GM23338 (cell line): ENCODE measurements at regions not wholly inside any gene's neighbourhood (a gene's known extent, or its start where the extent isn't known, plus 50 kb on each side); places are given as distances from the start of the nearest gene placed in this dataset.

Source experiments
- ATAC-seq: fragments of 200-7000 bp; cut with Tn5 transposase; 3 replicates; pipeline ENCODE4 v1.9.1; 2020
- DNase-seq: peaks from one replicate; pipeline ENCODE4 v3.0.0-alpha.2; 2015; ENCODE audit warnings: low spot score
- H2AFZ ChIP-seq: fragments of 200-600 bp; sonication (generic); 2 replicates; pipeline ENCODE4 v1.8.0; 2016; ENCODE audit warnings: antibody characterized with exemption, mild to moderate bottlenecking, moderate library complexity
- H3F3A ChIP-seq: fragments of 200-600 bp; sonication (generic); replicated peaks from 2 replicates; pipeline ENCODE4 v1.8.0; 2017; ENCODE audit warnings: antibody characterized with exemption, mixed run types, low read depth
- H3K27ac ChIP-seq: fragments of 200-600 bp; sonication (generic); 2 replicates; pipeline ENCODE4 v1.6.1; 2016; ENCODE audit warnings: low read depth
- H3K27me3 ChIP-seq: fragments of 200-600 bp; sonication (generic); 2 replicates; pipeline ENCODE4 v1.8.0; 2016; ENCODE audit warnings: mild to moderate bottlenecking, mixed run types, moderate library complexity; ENCODE audit not compliant: insufficient read depth
- H3K36me3 ChIP-seq: fragments of 200-600 bp; sonication (generic); 2 replicates; pipeline ENCODE4 v1.8.0; 2016; ENCODE audit warnings: mild to moderate bottlenecking; ENCODE audit not compliant: insufficient read depth
- H3K4me1 ChIP-seq: fragments of 200-600 bp; sonication (generic); 2 replicates; pipeline ENCODE4 v1.8.0; 2016; ENCODE audit warnings: mild to moderate bottlenecking, moderate library complexity; ENCODE audit not compliant: insufficient read depth
- H3K4me2 ChIP-seq: fragments of 200-600 bp; sonication (generic); 2 replicates; pipeline ENCODE4 v1.7.1; 2017; ENCODE audit warnings: mixed run types
- H3K4me3 ChIP-seq: fragments of 200-600 bp; sonication (generic); 2 replicates; pipeline ENCODE4 v1.6.1; 2016; ENCODE audit warnings: mixed run types
- H3K79me2 ChIP-seq: fragments of 200-600 bp; sonication (generic); replicated peaks from 2 replicates; pipeline ENCODE4 v1.8.0; 2017; ENCODE audit warnings: mild to moderate bottlenecking; ENCODE audit not compliant: insufficient read depth
- H3K9me2 ChIP-seq: fragments of 200-600 bp; sonication (generic); 2 replicates; pipeline ENCODE4 v1.8.0; 2017; ENCODE audit not compliant: insufficient read depth
- H4K20me1 ChIP-seq: fragments of 200-600 bp; sonication (generic); replicated peaks from 2 replicates; pipeline ENCODE4 v1.8.0; 2017; ENCODE audit warnings: mild to moderate bottlenecking; ENCODE audit not compliant: insufficient read depth
- H3K27ac Mint-ChIP-seq: 2 replicates; pipeline ENCODE4 v1.8.0; 2020; ENCODE audit warnings: inconsistent platforms, mild to moderate bottlenecking, moderate library complexity, mixed read lengths
- H3K27me3 Mint-ChIP-seq: 3 replicates; pipeline ENCODE4 v1.8.0; 2022; ENCODE audit warnings: low read depth, mild to moderate bottlenecking, moderate library complexity, mixed read lengths, inconsistent platforms; ENCODE audit not compliant: insufficient read depth, poor library complexity
- H3K36me3 Mint-ChIP-seq: 3 replicates; pipeline ENCODE4 v1.8.0; 2021; ENCODE audit warnings: low read depth, mild to moderate bottlenecking, inconsistent platforms, moderate library complexity, mixed read lengths
- H3K4me1 Mint-ChIP-seq: 3 replicates; pipeline ENCODE4 v1.8.0; 2020; ENCODE audit warnings: mild to moderate bottlenecking, inconsistent platforms, mixed read lengths
- H3K4me3 Mint-ChIP-seq: 3 replicates; pipeline ENCODE4 v1.8.0; 2021; ENCODE audit warnings: moderate library complexity, mild to moderate bottlenecking, inconsistent platforms, mixed read lengths
- H3K9me3 Mint-ChIP-seq: 3 replicates; pipeline ENCODE4 v1.8.0; 2020; ENCODE audit warnings: moderate library complexity, mild to moderate bottlenecking, inconsistent platforms, mixed read lengths
- CREB1 ChIP-seq: fragments of 250-450 bp; sonication (Bioruptor Pico); IDR thresholded peaks from 2 replicates; pipeline ENCODE4 v1.5.0; 2020; ENCODE audit warnings: low read depth, mild to moderate bottlenecking, moderate library complexity
- EZH2phosphoT487 ChIP-seq: fragments of 200-600 bp; sonication (generic); IDR thresholded peaks from one replicate; pipeline ENCODE4 v1.8.1; 2018; ENCODE audit warnings: antibody characterized with exemption; ENCODE audit not compliant: unreplicated experiment
- JUNB ChIP-seq: IDR thresholded peaks from one replicate; pipeline ENCODE4 v1.6.1; 2016; ENCODE audit warnings: antibody characterized with exemption; ENCODE audit not compliant: unreplicated experiment
- NANOG ChIP-seq: IDR thresholded peaks from 2 replicates; pipeline ENCODE4 v1.6.1; 2016; ENCODE audit warnings: antibody characterized with exemption, borderline replicate concordance
- TF ChIP-seq, protein P1 (sequence below): IDR thresholded peaks from one replicate; pipeline ENCODE4 v1.6.1; 2018; ENCODE audit warnings: antibody characterized with exemption; ENCODE audit not compliant: unreplicated experiment
- TF ChIP-seq, protein P2 (sequence below), 2 experiments: fragments of 200-600 bp in 1 of 2; sonication (generic) in 1 of 2; conservative IDR thresholded peaks; 2 replicates each; pipeline versions ENCODE4 v1.5.1 to v1.6.1; 2016 to 2017; ENCODE audit warnings: antibody characterized with exemption in 2 of 2, low read depth in 2 of 2, mild to moderate bottlenecking in 2 of 2, moderate library complexity in 1 of 2

DNA sequence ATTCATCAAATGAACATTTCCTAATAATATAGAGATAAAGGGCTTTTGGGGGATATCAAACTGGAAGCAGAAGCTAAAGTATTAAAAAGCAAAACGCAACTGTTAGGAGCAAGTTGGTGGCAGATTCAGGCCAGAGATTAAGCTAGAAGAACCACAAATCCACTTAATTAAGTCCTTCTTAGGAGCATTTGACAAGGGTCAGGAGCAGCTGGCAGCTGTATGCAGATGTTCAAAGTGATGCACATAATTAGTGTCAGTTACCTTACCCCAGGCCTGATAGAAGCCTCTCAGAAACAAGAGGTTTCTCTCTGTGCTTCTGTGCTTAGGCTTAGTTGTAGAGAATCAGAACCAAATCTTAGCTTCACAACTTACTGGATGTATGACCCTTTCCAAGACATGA, 546.5 kb upstream of the ANO5 start:
- H3K4me2 ChIP-seq, result no peak overlapping the region
- H3K27ac Mint-ChIP-seq, result no peak overlapping the region
- no peaks in the 10 kb centered on the region for H3K27me3 ChIP-seq
- H3K4me1 ChIP-seq, result no peaks in the 10 kb centered on the region
- no peak for TF ChIP-seq NANOG
- TF ChIP-seq EZH2phosphoT487, result no peak
- TF ChIP-seq JUNB, result no peak
- TF ChIP-seq CREB1 (CRISPR knock-in tag), result no peak
- TF ChIP-seq, protein P1, sequence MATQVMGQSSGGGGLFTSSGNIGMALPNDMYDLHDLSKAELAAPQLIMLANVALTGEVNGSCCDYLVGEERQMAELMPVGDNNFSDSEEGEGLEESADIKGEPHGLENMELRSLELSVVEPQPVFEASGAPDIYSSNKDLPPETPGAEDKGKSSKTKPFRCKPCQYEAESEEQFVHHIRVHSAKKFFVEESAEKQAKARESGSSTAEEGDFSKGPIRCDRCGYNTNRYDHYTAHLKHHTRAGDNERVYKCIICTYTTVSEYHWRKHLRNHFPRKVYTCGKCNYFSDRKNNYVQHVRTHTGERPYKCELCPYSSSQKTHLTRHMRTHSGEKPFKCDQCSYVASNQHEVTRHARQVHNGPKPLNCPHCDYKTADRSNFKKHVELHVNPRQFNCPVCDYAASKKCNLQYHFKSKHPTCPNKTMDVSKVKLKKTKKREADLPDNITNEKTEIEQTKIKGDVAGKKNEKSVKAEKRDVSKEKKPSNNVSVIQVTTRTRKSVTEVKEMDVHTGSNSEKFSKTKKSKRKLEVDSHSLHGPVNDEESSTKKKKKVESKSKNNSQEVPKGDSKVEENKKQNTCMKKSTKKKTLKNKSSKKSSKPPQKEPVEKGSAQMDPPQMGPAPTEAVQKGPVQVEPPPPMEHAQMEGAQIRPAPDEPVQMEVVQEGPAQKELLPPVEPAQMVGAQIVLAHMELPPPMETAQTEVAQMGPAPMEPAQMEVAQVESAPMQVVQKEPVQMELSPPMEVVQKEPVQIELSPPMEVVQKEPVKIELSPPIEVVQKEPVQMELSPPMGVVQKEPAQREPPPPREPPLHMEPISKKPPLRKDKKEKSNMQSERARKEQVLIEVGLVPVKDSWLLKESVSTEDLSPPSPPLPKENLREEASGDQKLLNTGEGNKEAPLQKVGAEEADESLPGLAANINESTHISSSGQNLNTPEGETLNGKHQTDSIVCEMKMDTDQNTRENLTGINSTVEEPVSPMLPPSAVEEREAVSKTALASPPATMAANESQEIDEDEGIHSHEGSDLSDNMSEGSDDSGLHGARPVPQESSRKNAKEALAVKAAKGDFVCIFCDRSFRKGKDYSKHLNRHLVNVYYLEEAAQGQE, result no peak
- H3K9me3 Mint-ChIP-seq, result no peaks in the 10 kb centered on the region
- H3K27me3 Mint-ChIP-seq, result peaks cover 2% of the 10 kb centered on the region
- ATAC-seq (no peak), DNase-seq (no peak)
- H2AFZ ChIP-seq, result no peak overlapping the region
- H3K27ac ChIP-seq, result no peak overlapping the region
- no peaks in the 10 kb centered on the region for H4K20me1 ChIP-seq
- H3K79me2 ChIP-seq, result no peaks in the 10 kb centered on the region
- no peaks in the 10 kb centered on the region for H3K4me1 Mint-ChIP-seq
- no peaks in the 10 kb centered on the region for H3K36me3 Mint-ChIP-seq
- no peaks in the 10 kb centered on the region for H3K36me3 ChIP-seq
- peaks cover 2% of the 10 kb centered on the region for H3K9me2 ChIP-seq
- H3K4me3 ChIP-seq, result no peak overlapping the region
- H3F3A ChIP-seq, result no peaks in the 10 kb centered on the region
- H3K4me3 Mint-ChIP-seq, result no peak overlapping the region

DNA sequence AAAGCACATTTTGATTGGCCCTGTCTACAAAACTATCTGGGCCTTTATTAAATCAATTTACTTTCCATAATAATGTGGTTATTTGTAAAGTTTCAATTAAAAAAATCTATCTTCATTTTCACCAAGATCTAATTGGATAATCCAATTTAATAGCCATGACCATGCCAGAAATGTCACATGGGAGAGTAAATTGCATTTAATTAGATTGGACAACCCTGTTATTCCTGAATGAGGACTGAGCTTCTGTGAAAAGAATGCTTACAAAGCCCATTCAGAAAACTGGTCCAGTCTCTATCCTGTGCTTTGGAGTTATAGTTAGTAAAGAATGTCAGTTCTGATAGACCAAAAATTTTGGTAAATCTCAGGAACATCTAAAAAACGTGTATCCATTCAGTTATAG, 541.9 kb upstream of the ANO5 start:
- Histone ChIP-seq H3K27me3 (no peaks in the 10 kb centered on the region), H3K4me2 (no peak overlapping the region), H3K36me3 (no peaks in the 10 kb centered on the region), H3F3A (no peaks in the 10 kb centered on the region), H3K27ac (no peak overlapping the region), H3K79me2 (no peaks in the 10 kb centered on the region), H4K20me1 (no peaks in the 10 kb centered on the region), H2AFZ (no peak overlapping the region), H3K4me3 (no peak overlapping the region), H3K4me1 (no peaks in the 10 kb centered on the region), H3K9me2 (no peaks in the 10 kb centered on the region)
- H3K9me3 Mint-ChIP-seq, result no peaks in the 10 kb centered on the region
- no peak for DNase-seq
- H3K4me3 Mint-ChIP-seq, result no peak overlapping the region
- no peaks in the 10 kb centered on the region for H3K36me3 Mint-ChIP-seq
- H3K4me1 Mint-ChIP-seq, result peaks cover 5% of the 10 kb centered on the region; the same call in 2 of the 3 replicates
- no peak for ATAC-seq
- TF ChIP-seq, protein P2, sequence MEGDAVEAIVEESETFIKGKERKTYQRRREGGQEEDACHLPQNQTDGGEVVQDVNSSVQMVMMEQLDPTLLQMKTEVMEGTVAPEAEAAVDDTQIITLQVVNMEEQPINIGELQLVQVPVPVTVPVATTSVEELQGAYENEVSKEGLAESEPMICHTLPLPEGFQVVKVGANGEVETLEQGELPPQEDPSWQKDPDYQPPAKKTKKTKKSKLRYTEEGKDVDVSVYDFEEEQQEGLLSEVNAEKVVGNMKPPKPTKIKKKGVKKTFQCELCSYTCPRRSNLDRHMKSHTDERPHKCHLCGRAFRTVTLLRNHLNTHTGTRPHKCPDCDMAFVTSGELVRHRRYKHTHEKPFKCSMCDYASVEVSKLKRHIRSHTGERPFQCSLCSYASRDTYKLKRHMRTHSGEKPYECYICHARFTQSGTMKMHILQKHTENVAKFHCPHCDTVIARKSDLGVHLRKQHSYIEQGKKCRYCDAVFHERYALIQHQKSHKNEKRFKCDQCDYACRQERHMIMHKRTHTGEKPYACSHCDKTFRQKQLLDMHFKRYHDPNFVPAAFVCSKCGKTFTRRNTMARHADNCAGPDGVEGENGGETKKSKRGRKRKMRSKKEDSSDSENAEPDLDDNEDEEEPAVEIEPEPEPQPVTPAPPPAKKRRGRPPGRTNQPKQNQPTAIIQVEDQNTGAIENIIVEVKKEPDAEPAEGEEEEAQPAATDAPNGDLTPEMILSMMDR (conservative IDR thresholded peaks at IDR 0.05; ENCODE audit: low read depth in 2 of 2), result no peak
- no peak for TF ChIP-seq JUNB
- H3K27me3 Mint-ChIP-seq, result no peaks in the 10 kb centered on the region
- H3K27ac Mint-ChIP-seq, result no peak overlapping the region
